AG08396 (cell line): ENCODE measurements at regions not wholly inside any gene's neighbourhood (a gene's known extent, or its start where the extent isn't known, plus 50 kb on each side); places are given as distances from the start of the nearest gene placed in this dataset.
"Not testable (repeated sequence)": the region's sequence is repeated elsewhere in the genome, so short reads cannot be mapped to it uniquely, and the experiment has no call there.

Experiments
- DNase-seq: peaks from one replicate; pipeline ENCODE4 v3.0.0; 2012; ENCODE audit warnings: low spot score, mixed read lengths

GRCh38 chr9:24071716-24072115 lies 245.7 kb upstream of the ELAVL2 start:
- no peak for DNase-seq

- DNase-seq, result no peak
Observed at GRCh38 chr9:24071091-24071490, 245.1 kb upstream of the ELAVL2 start.

- DNase-seq, result not testable (repeated sequence)
Observed at GRCh38 chr9:24067107-24067506, 241.1 kb upstream of the ELAVL2 start.

- DNase-seq, result no peak
Observed at GRCh38 chr9:24059651-24060050, 233.6 kb upstream of the ELAVL2 start.

GRCh38 chr9:24051587-24051986 lies 225.5 kb upstream of the ELAVL2 start:
- DNase-seq, result no peak

GRCh38 chr9:24050239-24050638 lies 224.2 kb upstream of the ELAVL2 start:
- not testable (repeated sequence) for DNase-seq

- DNase-seq, result no peak
Observed at GRCh38 chr9:24045150-24045549, 219.1 kb upstream of the ELAVL2 start.

GRCh38 chr9:24044576-24044975 lies 218.5 kb upstream of the ELAVL2 start:
- DNase-seq, result no peak

GRCh38 chr9:24041160-24041690 lies 215.2 kb upstream of the ELAVL2 start:
- no peak for DNase-seq

GRCh38 chr9:24036459-24036858 lies 210.4 kb upstream of the ELAVL2 start:
- DNase-seq, result no peak

GRCh38 chr9:24035816-24036215 lies 209.8 kb upstream of the ELAVL2 start:
- no peak for DNase-seq

GRCh38 chr9:24011881-24012280 lies 185.8 kb upstream of the ELAVL2 start:
- no peak for DNase-seq

- no peak for DNase-seq
Observed at GRCh38 chr9:24011009-24011717, 185.1 kb upstream of the ELAVL2 start.

- DNase-seq, result no peak
Observed at GRCh38 chr9:24009322-24009721, 183.3 kb upstream of the ELAVL2 start.

- DNase-seq, result no peak
Observed at GRCh38 chr9:24007185-24007584, 181.1 kb upstream of the ELAVL2 start.

GRCh38 chr9:23991874-23992273 lies 165.8 kb upstream of the ELAVL2 start:
- DNase-seq, result not testable (repeated sequence)

- DNase-seq, result no peak
Observed at GRCh38 chr9:23979491-23979890, 153.5 kb upstream of the ELAVL2 start.

GRCh38 chr9:23962101-23962500 lies 136.1 kb upstream of the ELAVL2 start:
- DNase-seq, result no peak

GRCh38 chr9:23945897-23946296 lies 119.9 kb upstream of the ELAVL2 start:
- no peak for DNase-seq

- no peak for DNase-seq
Observed at GRCh38 chr9:23941051-23941450, 115.0 kb upstream of the ELAVL2 start.

- DNase-seq, result no peak
Observed at GRCh38 chr9:23938908-23939307, 112.9 kb upstream of the ELAVL2 start.

GRCh38 chr9:23934291-23934906 lies 108.4 kb upstream of the ELAVL2 start:
- no peak for DNase-seq

- no peak for DNase-seq
Observed at GRCh38 chr9:23933348-23933747, 107.3 kb upstream of the ELAVL2 start.

- DNase-seq, result no peak
Observed at GRCh38 chr9:23926368-23926767, 100.3 kb upstream of the ELAVL2 start.
